Skeletal muscle cell (primary cell): ENCODE measurements at regions not wholly inside any gene's neighbourhood (a gene's known extent, or its start where the extent isn't known, plus 50 kb on each side); places are given as distances from the start of the nearest gene placed in this dataset.
"Not testable (repeated sequence)": the region's sequence is repeated elsewhere in the genome, so short reads cannot be mapped to it uniquely, and the experiment has no call there.

Experiments
- DNase-seq: peaks from one replicate; pipeline ENCODE4 v3.0.0-alpha.2; 2010; ENCODE audit warnings: low read depth
- H3K4me3 ChIP-seq: 2 replicates; pipeline ENCODE4 v1.5.1; 2011; ENCODE audit warnings: low read depth, mild to moderate bottlenecking, control low read depth, low read length, moderate library complexity

DNA sequence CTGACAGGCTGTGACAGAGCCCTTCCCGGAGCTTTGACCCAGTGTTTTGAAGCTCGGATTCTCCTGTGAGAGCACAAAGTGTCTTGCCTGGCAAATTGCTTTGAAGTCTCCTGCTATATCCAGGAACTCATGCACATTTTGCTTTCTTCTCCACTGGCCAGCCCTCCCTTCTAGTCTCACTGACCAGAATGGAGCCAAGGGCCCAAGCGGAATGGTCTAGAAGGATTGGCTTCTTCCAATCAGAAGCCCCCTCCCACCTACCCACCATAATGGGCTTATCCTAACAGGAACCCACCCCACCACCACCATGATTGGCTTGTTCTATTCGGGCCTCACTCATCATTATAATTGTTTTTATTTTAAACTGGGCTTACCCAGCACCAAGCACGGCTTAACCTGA, 130.1 kb downstream of the PXDC1 start:
- no peak for DNase-seq
- no peak overlapping the region for H3K4me3 ChIP-seq

DNA sequence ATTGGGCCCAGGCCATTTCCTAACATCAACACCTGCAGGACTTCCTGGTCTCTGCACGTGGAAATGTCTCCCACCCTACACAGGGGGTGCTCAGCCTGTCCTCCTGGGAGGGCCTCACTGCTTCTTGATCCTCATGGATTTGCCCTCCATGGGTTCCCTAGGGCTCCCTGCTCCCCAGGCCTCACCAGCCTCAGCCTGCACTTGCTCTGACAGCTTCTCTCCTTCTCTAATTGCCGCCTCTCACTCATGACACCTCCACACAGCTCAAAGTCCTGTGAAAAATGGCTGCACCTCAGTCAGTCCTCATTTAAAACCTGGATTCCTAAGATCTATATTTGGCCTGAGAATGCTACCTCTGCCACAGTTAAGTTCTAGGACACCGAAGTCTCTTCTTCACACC, 130.6 kb downstream of the PXDC1 start:
- no peak overlapping the region for H3K4me3 ChIP-seq
- no peak for DNase-seq

DNA sequence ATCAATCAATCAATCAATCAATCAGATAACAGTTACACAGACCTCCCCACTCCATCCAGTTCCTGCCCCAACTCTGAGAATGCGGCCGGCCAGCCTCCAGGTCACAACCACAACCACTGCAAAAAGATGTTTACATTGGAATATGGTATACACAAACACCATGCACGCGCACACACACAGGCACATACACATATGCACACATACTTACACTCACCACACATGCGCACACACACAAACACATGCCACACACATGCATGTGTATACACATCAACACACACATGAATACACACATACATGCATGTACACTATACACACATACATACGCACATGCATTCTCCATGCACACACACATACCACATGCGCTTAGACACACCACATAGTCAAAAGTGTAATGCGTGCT, 131.1 kb downstream of the PXDC1 start:
- no peak for DNase-seq

DNA sequence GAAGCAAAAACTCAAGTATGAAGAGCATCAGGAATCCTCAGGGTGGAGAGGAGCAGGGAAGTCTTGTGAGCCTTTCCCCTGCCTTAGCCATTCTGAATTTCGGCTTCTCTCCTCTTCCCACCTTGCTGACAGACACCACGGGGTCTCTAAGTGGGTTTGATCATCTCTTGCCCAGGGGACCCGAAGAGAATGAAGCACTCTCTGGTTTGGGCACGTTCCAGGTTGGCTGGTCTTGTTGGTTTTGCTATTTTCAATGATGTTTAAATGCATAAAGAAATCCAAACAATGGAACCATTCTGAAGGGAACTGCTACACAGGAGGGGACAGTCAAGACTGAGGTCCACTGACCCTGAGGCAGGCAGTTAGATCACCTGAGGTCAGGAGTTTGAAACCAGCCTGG, 131.7 kb downstream of the PXDC1 start:
- DNase-seq = no peak
- H3K4me3 ChIP-seq = no peak overlapping the region

More for the DNA sequence above, 131.1 kb downstream of the PXDC1 start:
- H3K4me3 ChIP-seq = no peak overlapping the region

DNA sequence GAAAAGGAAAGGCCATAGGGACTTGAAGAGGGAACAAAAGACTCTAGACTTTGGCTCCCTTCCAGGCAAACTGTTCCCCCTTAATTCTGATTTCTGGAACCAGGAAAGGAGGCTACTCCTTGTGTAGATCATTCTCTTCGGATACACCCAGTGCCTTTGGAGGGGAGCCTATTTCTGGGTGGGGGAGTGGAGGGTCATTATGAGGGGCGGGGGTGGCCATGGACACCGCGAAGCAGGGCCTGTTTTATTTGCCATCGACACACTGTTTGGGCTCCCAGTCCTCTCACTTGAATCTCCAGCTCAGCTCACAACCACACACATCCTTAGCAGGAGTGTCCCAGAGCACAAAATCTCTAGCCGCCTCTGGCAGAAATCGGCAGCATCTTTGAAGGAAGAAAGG, 132.3 kb downstream of the PXDC1 start:
- H3K4me3 ChIP-seq = no peak overlapping the region
- no peak for DNase-seq

DNA sequence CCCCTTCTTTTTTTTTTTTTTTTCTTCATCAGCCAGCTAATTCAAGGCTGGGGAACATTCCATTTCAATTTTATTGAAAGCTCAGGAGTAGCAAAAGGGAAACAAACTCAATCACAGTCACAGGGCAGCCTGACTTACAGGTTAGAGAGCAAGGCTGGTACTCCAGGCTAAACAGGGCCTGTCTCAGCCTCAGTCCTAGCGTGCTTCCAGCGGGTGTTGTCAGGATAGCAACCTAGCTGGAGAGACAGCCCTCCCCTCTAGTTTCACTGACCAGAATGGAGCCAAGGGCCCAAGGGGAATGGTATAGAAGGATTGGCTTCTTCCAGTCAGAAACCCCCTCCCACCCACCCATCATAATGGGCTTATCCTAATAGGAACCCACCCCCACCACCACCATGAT, 132.9 kb downstream of the PXDC1 start:
- no peak overlapping the region for H3K4me3 ChIP-seq
- no peak for DNase-seq

DNA sequence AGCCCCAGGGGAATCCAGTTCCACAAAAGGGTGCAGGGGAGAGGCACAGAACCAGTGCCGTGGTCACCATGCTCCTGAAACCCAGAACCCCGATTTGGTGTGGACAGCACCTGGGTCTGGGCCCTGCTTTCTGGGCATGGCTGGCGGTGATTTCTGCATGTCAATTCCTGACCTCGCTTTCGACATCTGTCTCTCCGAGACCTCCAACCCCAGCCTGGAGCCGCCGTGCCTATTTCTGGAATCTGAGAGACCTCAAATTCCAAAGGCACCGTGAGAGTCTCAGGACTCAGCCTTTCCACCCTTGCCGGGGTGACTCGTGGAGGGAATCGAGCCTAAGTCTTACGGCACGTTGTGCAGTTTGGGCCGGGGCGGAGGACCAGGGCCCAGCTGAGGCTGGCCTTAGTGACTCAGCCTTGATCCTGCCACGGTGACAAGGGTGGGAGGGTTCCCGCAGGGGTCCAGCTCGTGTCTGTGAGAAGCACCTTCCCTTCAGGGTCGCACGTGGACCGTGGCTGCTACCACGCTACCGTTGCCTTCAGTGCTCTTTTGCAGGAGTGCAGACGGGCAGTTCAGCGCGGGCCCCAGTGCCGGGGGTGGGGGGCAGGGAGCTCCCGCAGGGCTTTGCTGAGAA, 133.7 kb downstream of the PXDC1 start:
- H3K4me3 ChIP-seq = no peak overlapping the region
- DNase-seq = no peak

DNA sequence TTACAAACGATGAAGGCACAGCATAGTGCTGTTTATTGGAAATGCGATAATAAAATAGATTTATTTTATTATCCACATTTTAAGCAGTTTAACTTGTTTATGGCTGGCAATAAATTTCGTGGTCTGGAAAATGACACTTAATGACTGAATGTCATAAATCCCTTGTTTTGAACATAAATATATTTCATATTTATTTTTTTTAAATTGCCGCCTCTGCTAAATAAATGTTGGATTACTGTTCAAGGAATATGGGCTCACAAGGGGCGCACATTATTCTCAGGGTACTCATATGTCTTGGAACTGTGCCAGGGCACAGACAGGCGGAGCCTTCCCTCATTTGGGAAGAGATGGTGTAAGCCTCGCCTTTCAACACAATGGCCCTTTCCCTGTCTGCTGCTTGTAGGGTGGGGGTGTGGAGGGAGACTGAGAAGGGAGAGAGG, 134.3 kb downstream of the PXDC1 start:
- no peak for DNase-seq
- no peak overlapping the region for H3K4me3 ChIP-seq

DNA sequence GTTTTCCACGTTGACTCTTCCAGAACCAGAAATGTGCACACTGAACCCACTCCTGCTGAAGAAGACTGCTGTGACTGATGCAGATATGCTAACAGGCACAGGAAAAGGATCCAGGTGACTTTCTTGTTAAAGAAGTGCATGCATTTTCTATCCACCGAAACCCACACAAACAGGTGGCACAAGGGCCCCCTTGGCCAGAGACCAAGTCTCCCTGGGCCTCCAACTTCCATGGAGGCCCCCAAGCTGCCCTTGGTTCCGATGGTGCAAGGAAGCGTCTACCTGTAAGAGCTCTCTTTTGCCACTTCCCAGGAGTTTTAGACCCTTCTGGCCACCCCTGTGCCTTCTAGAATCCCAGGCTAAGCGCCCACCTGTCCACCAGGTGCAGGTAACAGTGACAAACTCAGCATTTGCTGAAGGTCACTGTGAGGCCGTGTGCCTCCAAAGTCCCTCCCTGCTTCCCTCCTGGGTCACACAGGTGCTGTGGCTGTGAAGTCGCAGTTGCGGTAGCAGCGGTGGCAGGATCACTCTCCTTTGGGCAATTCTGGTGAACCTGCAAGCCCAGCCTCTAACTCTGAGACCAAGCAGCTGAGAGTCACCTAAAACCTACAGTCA, 134.8 kb downstream of the PXDC1 start:
- H3K4me3 ChIP-seq = no peak overlapping the region
- DNase-seq = no peak

DNA sequence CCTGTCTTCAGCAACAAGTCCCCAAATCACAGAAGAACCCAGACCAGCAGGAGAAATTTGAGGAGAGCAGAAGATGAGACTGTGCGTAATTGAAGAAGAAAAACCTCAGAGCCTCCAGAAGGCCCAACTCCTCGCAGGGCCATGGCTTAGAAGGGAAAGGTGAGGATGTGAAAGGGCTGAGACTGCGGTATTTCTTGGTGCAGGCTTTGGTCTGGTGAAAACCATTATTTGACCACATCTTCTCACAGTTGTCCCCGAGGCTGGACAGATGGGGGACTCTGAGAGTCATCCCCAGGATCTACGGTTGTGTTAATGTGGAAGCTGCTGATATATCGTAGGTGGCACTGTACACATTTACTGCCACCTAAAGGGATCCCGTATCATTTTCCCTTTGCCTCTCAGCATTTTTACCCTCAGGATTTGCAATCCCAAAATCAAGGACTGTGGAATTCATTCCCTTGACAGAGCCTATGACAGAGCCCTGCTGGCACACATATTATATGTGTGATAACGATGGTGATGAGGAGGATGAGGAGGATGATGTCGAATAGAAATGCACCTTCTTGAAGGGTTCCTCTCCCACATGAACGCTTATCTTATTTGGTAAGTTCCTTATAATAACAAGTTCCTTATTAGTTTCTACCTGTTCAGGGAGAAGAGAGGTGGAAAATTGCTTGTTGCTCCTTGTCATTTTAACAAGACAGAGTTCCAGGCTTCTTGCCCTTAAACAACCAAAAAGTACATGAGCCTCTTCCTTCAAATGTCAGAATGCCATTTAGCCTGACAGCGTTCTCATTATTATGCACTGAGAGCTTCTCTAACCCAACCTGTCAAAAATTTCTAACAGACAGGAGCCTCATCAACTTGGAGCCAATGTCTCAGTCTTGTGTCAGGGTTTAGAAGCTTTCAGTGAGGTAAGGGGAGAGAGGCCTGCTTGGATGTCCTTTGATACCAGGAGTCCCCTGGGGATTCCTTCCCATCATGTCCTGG, 135.8 kb downstream of the PXDC1 start:
- H3K4me3 ChIP-seq = no peak overlapping the region
- no peak for DNase-seq

DNA sequence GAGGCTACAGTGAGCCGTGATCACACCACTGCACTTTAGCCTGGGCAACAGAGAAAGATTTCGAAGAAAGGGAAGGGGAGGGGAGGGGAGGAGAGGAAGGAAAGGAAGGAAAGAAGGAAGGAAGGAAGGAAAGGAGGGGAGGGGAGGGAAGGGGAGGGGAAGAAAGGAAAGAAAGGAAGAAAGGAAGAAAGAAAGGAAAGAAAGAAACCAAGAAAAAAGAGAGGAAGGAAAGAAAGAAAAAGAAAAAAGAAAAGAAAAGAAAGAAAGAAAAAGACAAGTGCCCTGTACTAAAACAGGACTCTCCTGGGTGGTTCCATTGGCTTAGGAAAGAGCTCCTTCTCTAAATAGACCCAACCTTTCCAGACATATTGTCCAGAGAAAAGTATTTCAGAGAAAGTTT, 136.6 kb downstream of the PXDC1 start:
- DNase-seq = no peak
- H3K4me3 ChIP-seq = no peak overlapping the region

DNA sequence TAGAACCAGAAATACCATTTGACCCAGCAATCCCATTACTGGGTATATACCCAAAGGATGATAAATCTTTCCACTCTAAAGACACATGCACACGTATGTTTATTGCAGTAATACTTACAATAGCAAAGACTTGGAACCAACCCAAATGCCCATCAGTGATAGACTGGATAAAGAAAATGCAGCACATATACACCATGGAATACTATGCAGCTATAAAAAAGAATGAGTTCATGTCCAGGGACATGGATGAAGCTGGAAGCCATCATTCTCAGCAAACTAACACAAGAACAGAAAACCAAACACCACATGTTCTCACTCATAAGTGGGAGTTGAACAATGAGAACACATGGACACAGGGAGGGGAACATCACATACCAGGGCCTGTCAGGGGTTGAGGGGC, 137.9 kb downstream of the PXDC1 start:
- not testable (repeated sequence) for H3K4me3 ChIP-seq, DNase-seq

DNA sequence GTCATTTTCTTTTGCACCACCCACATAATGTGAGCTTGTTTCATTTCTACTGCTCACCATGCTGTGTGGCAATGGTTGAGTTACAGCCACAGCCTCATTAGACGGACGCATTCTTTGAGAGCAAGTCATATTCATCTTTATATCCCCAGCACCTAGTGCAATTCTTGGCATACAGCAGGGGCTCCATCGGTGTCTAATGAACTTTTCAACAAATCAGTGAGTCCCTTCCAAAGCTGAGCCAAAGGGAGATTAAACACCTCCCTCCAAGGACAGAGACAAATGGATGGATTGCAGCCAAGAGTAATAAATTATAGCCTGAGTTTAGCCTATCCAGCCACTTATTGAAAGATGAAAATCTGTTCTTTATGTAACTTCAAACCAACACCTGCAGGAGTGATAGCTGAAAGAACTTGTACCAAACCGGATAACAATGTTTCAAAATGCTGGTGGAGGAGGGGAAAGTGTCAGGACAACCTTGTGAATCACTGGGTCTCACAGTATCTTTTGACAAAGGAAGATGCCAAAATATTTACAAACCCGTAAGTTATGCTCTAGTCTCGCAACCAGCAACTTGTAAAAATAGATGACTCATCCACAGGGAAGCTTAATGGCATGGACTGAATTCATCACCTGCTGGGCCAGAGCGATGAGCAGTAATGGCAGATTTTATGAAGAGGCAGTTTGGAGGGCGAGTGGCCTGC, 139.0 kb downstream of the PXDC1 start:
- no peak overlapping the region for H3K4me3 ChIP-seq
- DNase-seq = peak; percentile 87

DNA sequence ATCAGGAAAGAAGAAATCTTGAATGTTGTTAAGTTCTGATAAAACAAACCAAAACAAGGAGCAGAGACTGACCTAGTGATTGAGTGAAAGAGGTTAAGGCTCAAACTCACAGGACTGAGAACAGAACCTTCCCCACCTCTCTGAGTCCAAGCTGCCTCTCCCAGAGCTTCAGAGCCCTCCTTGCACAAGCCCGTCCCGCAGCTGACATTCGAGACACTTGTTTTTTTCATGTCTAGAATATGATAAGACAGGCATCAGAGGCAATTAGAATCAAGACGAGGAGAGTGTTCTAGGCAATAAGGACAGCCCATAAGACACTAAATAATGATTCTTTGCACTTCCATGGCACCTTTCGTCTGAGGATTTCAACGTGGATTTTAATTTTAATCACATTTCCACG, 140.6 kb downstream of the PXDC1 start:
- DNase-seq = no peak
- no peak overlapping the region for H3K4me3 ChIP-seq

DNA sequence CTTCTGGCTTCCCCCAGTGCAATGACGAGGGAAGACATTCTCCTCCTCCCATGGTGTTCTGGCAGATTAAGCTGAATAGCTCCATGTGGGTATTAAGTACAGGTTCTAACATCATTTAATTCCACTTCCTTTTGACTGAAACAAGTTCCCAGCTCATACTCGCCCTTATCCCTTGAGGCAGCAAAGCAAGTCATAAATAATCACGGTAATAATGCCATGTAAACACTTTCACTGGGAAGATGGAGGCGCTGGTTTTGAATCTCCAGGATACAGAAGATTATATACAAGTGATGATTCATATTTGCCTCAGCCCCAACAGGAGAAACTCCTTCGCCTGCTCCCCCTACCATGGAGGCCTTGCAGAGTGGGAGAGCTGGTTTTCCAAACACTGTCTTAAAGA, 141.3 kb downstream of the PXDC1 start:
- no peak overlapping the region for H3K4me3 ChIP-seq
- DNase-seq = no peak

DNA sequence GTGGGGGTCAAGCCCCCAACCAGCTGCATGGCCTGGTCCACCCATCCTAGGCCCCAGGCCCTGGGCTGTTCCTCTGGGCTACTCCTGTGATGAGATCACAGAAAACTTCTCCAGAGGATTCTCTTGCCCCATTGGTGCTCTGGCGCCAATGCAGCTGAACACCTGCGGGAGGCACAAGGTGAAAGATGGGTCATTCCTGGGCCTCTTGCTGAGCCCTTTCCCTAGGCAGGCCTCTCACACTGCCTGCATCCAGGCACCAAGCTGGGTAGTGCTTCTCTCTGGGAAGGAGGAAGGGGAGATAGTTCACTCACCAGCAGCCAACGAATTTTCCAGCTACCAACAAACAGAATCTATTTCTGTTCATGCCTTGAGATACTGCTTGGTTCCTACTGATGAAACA, 142.1 kb downstream of the PXDC1 start:
- no peak overlapping the region for H3K4me3 ChIP-seq
- no peak for DNase-seq

DNA sequence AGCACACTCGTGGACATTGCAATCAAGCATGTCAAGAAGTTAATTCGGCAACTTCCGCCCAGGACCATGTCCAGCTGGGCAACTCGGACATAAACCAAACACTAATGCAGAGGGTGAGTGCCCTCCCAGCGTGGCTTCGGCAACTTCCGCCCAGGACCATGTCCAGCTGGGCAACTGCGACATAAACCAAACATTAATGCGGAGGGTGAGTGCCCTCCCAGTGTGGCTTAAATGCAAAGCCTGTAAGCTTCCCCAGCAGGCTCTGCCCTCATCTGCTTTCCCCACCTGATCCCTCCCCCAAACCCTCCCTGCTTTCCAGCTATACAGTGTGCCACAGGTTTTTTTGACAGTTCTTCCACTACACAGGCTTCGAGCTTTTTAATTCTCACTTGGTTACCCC, 143.4 kb downstream of the PXDC1 start:
- DNase-seq = no peak
- H3K4me3 ChIP-seq = no peak overlapping the region

DNA sequence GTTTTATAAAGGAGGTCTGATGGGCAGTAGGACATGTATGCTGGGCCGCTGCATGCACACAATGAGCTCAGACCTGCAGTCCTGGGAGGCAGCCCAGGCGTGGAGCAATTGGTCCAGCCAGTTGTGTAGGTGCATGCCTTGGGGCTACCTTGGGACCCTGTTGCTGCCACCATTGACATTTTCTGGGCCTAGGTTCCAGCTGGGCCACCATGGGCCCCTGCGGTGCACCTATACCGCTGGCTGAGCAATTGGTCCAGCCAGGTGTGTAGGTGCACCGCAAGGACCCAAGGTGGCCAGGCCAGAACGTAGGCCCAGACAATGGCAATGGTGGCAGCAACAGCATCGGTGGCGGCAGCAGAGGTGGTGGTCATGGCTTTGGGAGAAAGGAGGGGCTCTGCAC, 143.9 kb downstream of the PXDC1 start:
- no peak overlapping the region for H3K4me3 ChIP-seq
- DNase-seq = no peak

DNA sequence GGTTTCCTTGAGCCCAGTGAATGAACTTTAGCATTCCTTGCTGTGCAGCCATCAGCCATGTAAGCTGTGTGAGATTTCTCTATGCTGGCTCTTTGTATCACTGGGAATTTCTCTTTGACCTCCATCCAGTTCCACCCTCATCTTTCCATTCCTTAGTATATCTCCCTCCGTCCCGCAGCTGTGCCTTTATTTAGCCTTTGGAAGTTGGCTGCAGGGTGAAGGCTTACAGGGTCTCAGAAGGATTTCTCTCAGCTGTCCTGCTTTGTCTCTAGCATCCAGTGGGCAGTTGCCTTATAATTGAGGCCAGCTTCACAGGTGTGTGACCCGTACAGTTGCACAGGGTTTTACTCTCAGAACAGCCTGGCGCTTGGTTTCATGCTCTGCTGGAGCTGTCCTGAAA, 144.3 kb downstream of the PXDC1 start:
- no peak for DNase-seq
- no peak overlapping the region for H3K4me3 ChIP-seq
